NB4 (cell line): ENCODE measurements at regions not wholly inside any gene's neighbourhood (a gene's known extent, or its start where the extent isn't known, plus 50 kb on each side); places are given as distances from the start of the nearest gene placed in this dataset.

Source experiments
- DNase-seq: peaks from one replicate; pipeline ENCODE4 v3.0.0; 2010; ENCODE audit warnings: low read depth
- H3K4me3 ChIP-seq: one replicate; pipeline ENCODE4 v1.5.1; 2011; ENCODE audit warnings: mild to moderate bottlenecking, low read depth, low read length, moderate library complexity
- MYC ChIP-seq: IDR thresholded peaks from 2 replicates; pipeline ENCODE4 v1.6.1; 2011; ENCODE audit warnings: low read depth, low read length
- POLR2A ChIP-seq: IDR thresholded peaks from 2 replicates; pipeline ENCODE4 v1.6.1; 2011; ENCODE audit warnings: mild to moderate bottlenecking; ENCODE audit not compliant: insufficient read length; ENCODE audit errors: extremely low read depth
- TF ChIP-seq, protein P1 (sequence below): IDR thresholded peaks from one replicate; pipeline ENCODE4 v1.5.1; 2012; ENCODE audit warnings: low read depth, low read length
- TF ChIP-seq, protein P2 (sequence below): IDR thresholded peaks from 2 replicates; pipeline ENCODE4 v1.6.1; 2011; ENCODE audit warnings: low read depth, low read length

DNA sequence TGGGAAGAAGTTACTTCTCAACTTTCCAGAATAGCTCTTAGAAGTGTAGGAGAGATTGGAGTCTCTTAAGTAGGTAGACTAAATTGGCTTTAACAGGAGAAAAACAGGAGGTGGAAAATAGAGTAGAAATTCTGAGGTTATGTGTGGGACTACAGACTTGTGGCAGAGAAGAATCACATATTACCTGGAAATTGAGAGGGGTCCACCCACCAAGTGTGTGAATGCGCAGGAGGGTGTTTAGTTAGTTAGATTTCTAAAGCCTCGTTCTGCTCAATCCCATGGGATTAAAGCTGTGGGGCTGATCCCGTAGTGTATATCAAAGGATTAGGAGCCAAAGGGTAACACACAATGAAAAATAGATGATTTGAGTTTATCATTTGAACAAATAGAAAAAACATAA, 319.1 kb downstream of the TRIB2 start:
- DNase-seq: no peak
- no peak overlapping the region for H3K4me3 ChIP-seq
- TF ChIP-seq MYC: no peak
- TF ChIP-seq, protein P1, sequence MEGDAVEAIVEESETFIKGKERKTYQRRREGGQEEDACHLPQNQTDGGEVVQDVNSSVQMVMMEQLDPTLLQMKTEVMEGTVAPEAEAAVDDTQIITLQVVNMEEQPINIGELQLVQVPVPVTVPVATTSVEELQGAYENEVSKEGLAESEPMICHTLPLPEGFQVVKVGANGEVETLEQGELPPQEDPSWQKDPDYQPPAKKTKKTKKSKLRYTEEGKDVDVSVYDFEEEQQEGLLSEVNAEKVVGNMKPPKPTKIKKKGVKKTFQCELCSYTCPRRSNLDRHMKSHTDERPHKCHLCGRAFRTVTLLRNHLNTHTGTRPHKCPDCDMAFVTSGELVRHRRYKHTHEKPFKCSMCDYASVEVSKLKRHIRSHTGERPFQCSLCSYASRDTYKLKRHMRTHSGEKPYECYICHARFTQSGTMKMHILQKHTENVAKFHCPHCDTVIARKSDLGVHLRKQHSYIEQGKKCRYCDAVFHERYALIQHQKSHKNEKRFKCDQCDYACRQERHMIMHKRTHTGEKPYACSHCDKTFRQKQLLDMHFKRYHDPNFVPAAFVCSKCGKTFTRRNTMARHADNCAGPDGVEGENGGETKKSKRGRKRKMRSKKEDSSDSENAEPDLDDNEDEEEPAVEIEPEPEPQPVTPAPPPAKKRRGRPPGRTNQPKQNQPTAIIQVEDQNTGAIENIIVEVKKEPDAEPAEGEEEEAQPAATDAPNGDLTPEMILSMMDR: no peak
- TF ChIP-seq, protein P2, sequence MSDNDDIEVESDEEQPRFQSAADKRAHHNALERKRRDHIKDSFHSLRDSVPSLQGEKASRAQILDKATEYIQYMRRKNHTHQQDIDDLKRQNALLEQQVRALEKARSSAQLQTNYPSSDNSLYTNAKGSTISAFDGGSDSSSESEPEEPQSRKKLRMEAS: no peak

DNA sequence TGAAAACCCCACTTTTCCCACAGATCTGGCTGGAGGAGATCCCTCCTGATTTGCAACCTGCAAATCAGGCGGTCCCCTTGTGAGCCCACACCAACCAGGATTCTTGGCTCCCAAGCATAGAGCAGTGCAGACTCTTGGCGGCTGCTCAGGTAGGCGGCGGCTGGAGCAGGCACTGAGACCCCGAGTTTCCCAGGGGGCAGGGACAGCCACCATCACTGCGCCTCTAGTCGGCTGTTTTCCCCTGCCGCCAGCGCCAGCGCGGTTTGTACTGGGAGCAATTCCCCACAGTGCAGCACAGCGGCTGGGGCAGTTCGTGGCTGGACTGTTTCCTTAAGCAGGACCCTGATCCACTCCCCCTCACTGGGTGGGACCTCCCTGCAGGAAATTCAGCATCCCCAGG, 323.3 kb downstream of the TRIB2 start:
- TF ChIP-seq, protein P2: no peak
- TF ChIP-seq MYC (no peak), POLR2A (no peak)
- TF ChIP-seq, protein P1: no peak
- no peak for DNase-seq

DNA sequence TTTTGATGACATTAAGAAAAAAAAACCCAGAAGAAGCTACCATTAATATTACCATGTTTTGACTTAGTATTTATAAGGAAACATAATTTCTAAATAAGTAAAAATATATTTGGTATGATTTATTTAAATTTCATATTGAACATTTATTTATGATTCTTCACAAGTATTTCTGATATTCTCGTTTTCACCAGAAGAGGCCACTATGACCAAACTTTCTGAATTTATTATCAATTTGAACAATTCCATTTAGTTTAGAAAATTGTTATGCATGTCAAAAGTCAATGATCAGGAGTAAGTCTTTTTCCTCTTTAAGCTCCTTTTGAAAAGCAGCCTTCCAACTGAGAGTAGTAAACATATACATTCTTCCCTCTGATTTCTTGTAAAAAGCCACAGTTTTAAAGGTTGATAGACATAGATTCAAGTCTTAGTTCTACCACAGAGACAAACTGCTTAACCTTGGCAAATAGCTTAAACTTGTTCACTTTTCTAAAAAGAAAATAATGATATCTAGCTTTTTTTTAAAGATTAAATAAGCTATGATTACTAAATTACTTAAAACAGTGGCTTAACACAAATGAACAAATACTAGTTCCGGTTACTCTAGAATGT, 329.9 kb downstream of the TRIB2 start:
- TF ChIP-seq, protein P1: no peak
- no peak for TF ChIP-seq POLR2A
- TF ChIP-seq MYC: no peak
- TF ChIP-seq, protein P2: no peak
- DNase-seq: peak; percentile 22
- H3K4me3 ChIP-seq: no peak overlapping the region

More for the DNA sequence above, 323.3 kb downstream of the TRIB2 start:
- H3K4me3 ChIP-seq: no peak overlapping the region

DNA sequence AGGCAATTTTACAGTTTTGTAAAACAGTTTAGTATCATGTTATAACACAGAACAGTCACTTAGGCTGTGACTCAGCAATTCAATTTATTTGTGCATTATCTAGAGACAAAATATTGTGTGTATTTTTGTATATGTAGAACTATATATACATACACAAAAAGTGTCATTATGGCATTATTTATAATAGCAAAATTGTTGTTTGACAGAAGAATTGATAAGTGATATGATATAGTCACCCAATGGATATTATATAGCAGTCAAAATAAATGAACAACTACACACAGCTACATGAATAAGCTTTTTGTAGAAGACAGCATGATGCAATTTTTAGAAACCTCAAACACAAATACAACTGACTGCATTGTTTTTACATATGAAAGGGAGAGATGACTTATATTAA, 334.0 kb downstream of the TRIB2 start:
- DNase-seq: peak; percentile 15
- TF ChIP-seq MYC: no peak
- TF ChIP-seq, protein P1: no peak
- TF ChIP-seq, protein P2: no peak
- no peak for TF ChIP-seq POLR2A
- H3K4me3 ChIP-seq: no peak overlapping the region

DNA sequence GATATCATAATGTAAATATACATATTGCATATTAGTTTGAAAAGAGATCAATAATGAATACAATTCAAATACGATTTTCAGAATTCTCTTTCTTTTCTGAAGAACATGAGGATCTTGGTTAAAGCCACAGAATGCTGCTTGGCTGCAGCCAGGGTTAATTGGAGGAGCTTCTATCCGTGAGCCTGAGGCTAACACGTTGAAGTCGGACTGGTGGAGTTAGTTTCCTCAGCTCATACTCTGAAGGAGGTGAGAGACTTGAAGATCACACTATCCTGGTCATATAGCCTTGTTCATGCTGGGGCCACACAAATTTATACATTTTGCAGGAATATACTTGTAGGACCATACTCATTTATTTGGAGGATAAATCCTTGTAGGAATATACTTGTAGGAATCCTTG, 335.8 kb downstream of the TRIB2 start:
- H3K4me3 ChIP-seq: no peak overlapping the region
- TF ChIP-seq, protein P1: no peak
- TF ChIP-seq, protein P2: no peak
- TF ChIP-seq MYC (no peak), POLR2A (no peak)
- DNase-seq: no peak
